ENCODE measurements at regions not wholly inside any gene's neighbourhood (a gene's known extent, or its start where the extent isn't known, plus 50 kb on each side); places are given as distances from the start of the nearest gene placed in this dataset.

- no peaks in the 10 kb centered on the region for H3K36me3 ChIP-seq (replicated peaks; ENCODE audit: low read depth, low read length)
- H3K79me2 ChIP-seq (ENCODE audit: low read length), result no peaks in the 10 kb centered on the region
- no peak overlapping the region for H3K4me2 ChIP-seq (ENCODE audit: low read length)
Observed at GRCh38 chr2:162916286-162916801, 77.8 kb upstream of the KCNH7 start.

DNA sequence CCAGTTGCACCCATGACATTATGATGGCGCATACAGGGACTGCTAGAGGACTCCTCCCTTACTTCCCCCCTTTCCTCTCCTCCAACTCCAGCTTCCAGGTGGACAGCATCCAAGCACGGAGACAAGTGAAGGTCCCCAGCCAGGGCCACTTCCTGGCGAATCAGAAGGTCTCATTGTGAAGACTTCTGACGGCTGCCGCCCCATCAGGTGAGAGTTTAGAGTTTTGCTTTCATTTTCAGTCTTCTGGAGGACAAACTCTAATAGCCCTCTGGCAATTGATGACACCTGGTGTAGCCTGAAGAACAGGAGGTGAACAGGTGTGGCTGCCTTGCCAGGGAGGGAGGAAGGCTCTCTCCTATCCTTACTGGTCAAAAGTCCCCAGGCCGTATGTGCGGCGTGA, 77.3 kb upstream of the KCNH7 start:
- Histone ChIP-seq H3K4me2 (ENCODE audit: low read length) (no peak overlapping the region), H3K9me3 (ENCODE audit: insufficient read depth, low read length) (no peaks in the 10 kb centered on the region), H3K79me2 (ENCODE audit: low read length) (no peaks in the 10 kb centered on the region), H4K20me1 (ENCODE audit: insufficient read depth, low read length) (no peaks in the 10 kb centered on the region), H3K4me3 (ENCODE audit: low read length) (no peak overlapping the region), H3K27ac (ENCODE audit: low read length) (no peak overlapping the region), H3K36me3 (replicated peaks; ENCODE audit: low read depth, low read length) (no peaks in the 10 kb centered on the region), H2AFZ (ENCODE audit: low read depth, low read length) (no peak overlapping the region), H3K27me3 (ENCODE audit: low read depth, low read length) (no peaks in the 10 kb centered on the region), H3K9ac (ENCODE audit: low read length) (no peak overlapping the region), H3K4me1 (ENCODE audit: low read length) (no peaks in the 10 kb centered on the region)
- TF ChIP-seq, protein P1, sequence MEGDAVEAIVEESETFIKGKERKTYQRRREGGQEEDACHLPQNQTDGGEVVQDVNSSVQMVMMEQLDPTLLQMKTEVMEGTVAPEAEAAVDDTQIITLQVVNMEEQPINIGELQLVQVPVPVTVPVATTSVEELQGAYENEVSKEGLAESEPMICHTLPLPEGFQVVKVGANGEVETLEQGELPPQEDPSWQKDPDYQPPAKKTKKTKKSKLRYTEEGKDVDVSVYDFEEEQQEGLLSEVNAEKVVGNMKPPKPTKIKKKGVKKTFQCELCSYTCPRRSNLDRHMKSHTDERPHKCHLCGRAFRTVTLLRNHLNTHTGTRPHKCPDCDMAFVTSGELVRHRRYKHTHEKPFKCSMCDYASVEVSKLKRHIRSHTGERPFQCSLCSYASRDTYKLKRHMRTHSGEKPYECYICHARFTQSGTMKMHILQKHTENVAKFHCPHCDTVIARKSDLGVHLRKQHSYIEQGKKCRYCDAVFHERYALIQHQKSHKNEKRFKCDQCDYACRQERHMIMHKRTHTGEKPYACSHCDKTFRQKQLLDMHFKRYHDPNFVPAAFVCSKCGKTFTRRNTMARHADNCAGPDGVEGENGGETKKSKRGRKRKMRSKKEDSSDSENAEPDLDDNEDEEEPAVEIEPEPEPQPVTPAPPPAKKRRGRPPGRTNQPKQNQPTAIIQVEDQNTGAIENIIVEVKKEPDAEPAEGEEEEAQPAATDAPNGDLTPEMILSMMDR (IDR thresholded peaks at IDR 0.05; ENCODE audit: low read depth, low read length), result no peak
- TF ChIP-seq EZH2phosphoT487 (IDR thresholded peaks at IDR 0.05; ENCODE audit: low read depth), result no peak

More at GRCh38 chr2:162916286-162916801, 77.8 kb upstream of the KCNH7 start:
- H3K4me3 ChIP-seq (ENCODE audit: low read length), result no peak overlapping the region
- TF ChIP-seq, protein P1 (IDR thresholded peaks at IDR 0.05; ENCODE audit: low read depth, low read length), result no peak
- TF ChIP-seq EZH2phosphoT487 (IDR thresholded peaks at IDR 0.05; ENCODE audit: low read depth), result no peak
- H2AFZ ChIP-seq (ENCODE audit: low read depth, low read length), result no peak overlapping the region
- no peaks in the 10 kb centered on the region for H3K9me3 ChIP-seq (ENCODE audit: insufficient read depth, low read length)
- no peak overlapping the region for H3K9ac ChIP-seq (ENCODE audit: low read length)
- H3K27me3 ChIP-seq (ENCODE audit: low read depth, low read length), result no peaks in the 10 kb centered on the region
- no peaks in the 10 kb centered on the region for H4K20me1 ChIP-seq (ENCODE audit: insufficient read depth, low read length)
- H3K4me1 ChIP-seq (ENCODE audit: low read length), result no peaks in the 10 kb centered on the region
- H3K27ac ChIP-seq (ENCODE audit: low read length), result no peak overlapping the region

GRCh38 chr2:162914161-162914560, 75.6 kb upstream of the KCNH7 start:
- Histone ChIP-seq H3K4me2 (ENCODE audit: low read length) (no peak overlapping the region), H4K20me1 (ENCODE audit: insufficient read depth, low read length) (no peaks in the 10 kb centered on the region), H2AFZ (ENCODE audit: low read depth, low read length) (no peak overlapping the region), H3K9ac (ENCODE audit: low read length) (no peak overlapping the region), H3K36me3 (replicated peaks; ENCODE audit: low read depth, low read length) (no peaks in the 10 kb centered on the region), H3K9me3 (ENCODE audit: insufficient read depth, low read length) (no peaks in the 10 kb centered on the region), H3K4me1 (ENCODE audit: low read length) (no peaks in the 10 kb centered on the region), H3K27ac (ENCODE audit: low read length) (no peak overlapping the region), H3K4me3 (ENCODE audit: low read length) (no peak overlapping the region), H3K79me2 (ENCODE audit: low read length) (no peaks in the 10 kb centered on the region), H3K27me3 (ENCODE audit: low read depth, low read length) (no peaks in the 10 kb centered on the region)
- TF ChIP-seq, protein P1 (IDR thresholded peaks at IDR 0.05; ENCODE audit: low read depth, low read length), result no peak
- no peak for TF ChIP-seq EZH2phosphoT487 (IDR thresholded peaks at IDR 0.05; ENCODE audit: low read depth)

GRCh38 chr2:162912787-162913186, 74.2 kb upstream of the KCNH7 start:
- Histone ChIP-seq H3K4me3 (ENCODE audit: low read length) (no peak overlapping the region), H4K20me1 (ENCODE audit: insufficient read depth, low read length) (no peaks in the 10 kb centered on the region), H3K9me3 (ENCODE audit: insufficient read depth, low read length) (no peaks in the 10 kb centered on the region), H3K79me2 (ENCODE audit: low read length) (no peaks in the 10 kb centered on the region), H3K9ac (ENCODE audit: low read length) (no peak overlapping the region), H3K27ac (ENCODE audit: low read length) (no peak overlapping the region), H2AFZ (ENCODE audit: low read depth, low read length) (no peak overlapping the region), H3K27me3 (ENCODE audit: low read depth, low read length) (no peaks in the 10 kb centered on the region), H3K4me1 (ENCODE audit: low read length) (no peaks in the 10 kb centered on the region), H3K36me3 (replicated peaks; ENCODE audit: low read depth, low read length) (no peaks in the 10 kb centered on the region), H3K4me2 (ENCODE audit: low read length) (no peak overlapping the region)
- TF ChIP-seq, protein P1 (IDR thresholded peaks at IDR 0.05; ENCODE audit: low read depth, low read length), result no peak
- no peak for TF ChIP-seq EZH2phosphoT487 (IDR thresholded peaks at IDR 0.05; ENCODE audit: low read depth)

Measured in OCI-LY3 (cell line).